Renal pelvis (tissue), 1 donor: ENCODE measurements at regions not wholly inside any gene's neighbourhood (a gene's known extent, or its start where the extent isn't known, plus 50 kb on each side); places are given as distances from the start of the nearest gene placed in this dataset.

Experiments
- DNase-seq: peaks from one replicate; pipeline ENCODE4 v3.0.0-alpha.2; 2013

GRCh38 chr17:79446399-79447009 lies 164.3 kb downstream of the RBFOX3 start:
- peak; percentile 24 for DNase-seq

DNA sequence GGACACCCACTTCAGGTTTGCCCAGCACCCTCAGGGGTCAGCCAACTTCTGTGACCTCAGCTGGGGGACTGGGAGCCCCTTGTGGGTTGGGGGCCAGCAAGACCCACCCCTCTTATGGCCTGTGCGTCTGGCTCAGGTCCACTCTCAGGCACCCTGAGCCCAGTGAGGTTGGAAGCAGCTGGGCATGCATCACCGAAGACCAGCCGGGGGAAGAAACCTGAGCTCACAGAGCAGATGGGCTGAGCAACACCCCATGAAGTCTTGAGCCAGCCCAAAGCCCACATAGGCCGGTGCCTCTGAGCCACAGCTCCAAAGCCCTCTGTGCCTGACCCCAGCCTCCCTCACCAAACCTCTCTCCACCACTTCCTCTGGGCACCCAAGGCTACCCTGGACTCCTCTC lies 166.7 kb downstream of the RBFOX3 start:
- peak; percentile 24 for DNase-seq

GRCh38 chr17:79443026-79443425 lies 167.8 kb downstream of the RBFOX3 start:
- DNase-seq, result no peak

DNA sequence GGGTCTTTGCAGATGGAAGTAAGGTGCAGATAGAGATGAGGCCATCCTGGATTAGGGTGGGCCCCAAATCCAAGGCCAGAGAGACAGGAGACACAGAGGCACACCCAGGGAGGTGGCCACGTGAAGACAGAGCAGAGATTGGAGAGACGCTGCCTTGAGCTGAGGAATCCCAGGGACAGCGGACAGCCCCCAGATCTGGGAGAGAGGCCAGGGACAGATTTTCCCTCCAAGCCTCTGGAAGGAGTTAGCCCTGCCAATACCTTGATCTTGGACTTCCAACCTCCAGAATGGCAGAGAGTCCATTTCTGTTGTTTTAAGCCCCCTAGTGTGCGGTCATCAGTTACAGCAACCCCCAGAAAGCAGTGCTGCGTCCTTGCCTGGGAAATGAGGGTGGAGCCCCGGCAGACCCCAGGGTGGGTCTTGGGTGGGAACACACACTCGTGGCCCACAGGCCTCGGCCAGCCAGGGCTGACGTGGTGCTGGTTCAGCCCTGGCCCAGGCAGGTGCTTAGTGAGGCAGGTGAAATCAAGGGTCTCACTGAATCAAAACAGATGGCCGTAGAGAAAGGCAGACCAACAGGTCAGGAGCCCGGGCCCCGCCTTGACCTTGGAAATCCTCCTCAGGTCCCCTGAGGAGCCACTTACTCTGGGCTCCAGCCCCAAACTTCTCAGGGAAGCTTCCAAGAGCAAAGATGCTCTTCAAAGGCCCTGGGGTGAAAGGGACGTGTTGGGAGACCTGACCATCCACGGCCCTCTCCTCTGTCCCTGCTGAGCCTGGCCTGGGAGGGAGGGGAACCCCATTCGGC lies 169.3 kb downstream of the RBFOX3 start:
- no peak for DNase-seq

DNA sequence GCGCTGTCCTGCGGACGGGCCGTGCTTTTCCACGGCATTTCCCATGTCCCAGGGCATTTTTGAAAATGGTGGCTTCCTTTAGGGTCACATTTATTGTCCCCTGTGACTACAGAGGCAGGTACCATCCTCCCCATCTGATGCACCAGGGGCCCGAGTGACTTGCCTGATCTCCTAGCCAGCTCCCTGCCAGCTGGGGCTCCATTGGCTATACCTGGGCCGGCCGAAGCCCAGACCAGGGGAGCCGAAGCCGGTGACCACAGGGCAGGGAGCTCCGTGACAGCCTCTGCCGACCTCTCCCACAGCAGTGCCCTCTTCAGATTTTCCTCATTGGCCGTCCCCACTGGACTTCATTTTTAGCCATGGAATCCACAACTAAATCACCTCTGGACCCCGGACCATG lies 170.6 kb downstream of the RBFOX3 start:
- no peak for DNase-seq

- no peak for DNase-seq
Measured at GRCh38 chr17:79439493-79439892, 171.4 kb downstream of the RBFOX3 start.

GRCh38 chr17:79438546-79439334 lies 172.1 kb downstream of the RBFOX3 start:
- peak; percentile 21 for DNase-seq

DNA sequence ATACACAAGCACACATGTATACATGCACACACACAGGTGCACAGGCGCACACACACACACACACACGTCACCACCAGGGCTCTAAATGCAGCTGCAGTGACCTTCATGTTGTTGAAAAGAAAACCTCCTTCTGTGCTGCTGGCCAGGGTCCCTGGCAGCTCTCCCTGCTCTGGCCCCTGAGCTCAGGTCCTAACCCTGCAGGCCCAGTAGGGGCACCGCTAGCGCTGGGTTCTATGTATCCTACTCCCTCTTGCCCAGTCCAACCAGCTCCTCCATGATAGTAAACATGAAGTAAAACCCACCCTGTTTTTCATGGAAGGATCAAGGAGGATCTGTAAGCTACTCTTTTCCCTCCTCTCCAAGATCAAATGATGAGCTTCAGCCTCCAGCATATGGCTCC lies 172.8 kb downstream of the RBFOX3 start:
- no peak for DNase-seq

GRCh38 chr17:79437081-79437480 lies 173.8 kb downstream of the RBFOX3 start:
- DNase-seq, result no peak

GRCh38 chr17:79435962-79436361 lies 174.9 kb downstream of the RBFOX3 start:
- DNase-seq, result no peak

DNA sequence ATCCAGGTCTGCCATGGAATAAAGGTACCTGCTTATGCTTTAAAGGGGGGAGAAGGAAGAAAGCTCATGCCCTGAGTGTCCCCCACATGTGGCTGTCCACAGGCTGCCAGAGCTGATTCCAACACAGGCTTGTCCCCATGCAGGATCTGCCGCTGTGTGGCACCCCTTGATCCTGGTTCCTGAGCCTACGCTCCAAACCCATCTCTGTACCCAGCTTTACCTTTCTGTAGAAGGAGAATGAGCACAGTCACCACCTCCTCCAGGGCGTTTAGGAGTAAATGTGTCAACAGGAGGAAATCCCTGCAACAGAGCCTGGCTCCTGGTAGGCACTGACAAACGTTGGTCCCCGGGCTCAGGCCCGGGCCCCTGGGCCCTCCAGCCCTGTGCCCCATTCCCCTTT lies 175.6 kb downstream of the RBFOX3 start:
- DNase-seq, result no peak

- no peak for DNase-seq
Measured at GRCh38 chr17:79434215-79434614, 176.6 kb downstream of the RBFOX3 start.

DNA sequence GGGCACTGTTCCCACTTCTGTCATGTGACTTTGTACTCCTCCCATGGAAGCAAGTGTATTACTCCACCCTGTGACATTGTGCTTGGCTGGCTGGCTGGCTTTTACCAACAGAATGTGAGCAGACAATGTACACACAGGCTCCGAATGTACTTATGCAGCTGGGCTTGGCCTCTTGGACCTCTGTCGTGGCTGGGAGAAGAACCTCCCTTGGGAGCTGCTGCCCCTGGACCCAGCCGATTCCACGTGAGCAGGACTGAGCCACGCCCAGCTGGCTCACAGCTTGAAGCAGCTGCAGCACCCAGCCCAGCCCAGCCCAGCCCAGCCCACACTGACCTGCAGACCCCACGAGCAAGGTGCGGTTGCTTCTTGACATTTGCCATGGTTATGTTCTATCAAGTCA lies 177.5 kb downstream of the RBFOX3 start:
- DNase-seq, result no peak

- DNase-seq, result no peak
Measured at GRCh38 chr17:79431175-79431574, 179.7 kb downstream of the RBFOX3 start.

DNA sequence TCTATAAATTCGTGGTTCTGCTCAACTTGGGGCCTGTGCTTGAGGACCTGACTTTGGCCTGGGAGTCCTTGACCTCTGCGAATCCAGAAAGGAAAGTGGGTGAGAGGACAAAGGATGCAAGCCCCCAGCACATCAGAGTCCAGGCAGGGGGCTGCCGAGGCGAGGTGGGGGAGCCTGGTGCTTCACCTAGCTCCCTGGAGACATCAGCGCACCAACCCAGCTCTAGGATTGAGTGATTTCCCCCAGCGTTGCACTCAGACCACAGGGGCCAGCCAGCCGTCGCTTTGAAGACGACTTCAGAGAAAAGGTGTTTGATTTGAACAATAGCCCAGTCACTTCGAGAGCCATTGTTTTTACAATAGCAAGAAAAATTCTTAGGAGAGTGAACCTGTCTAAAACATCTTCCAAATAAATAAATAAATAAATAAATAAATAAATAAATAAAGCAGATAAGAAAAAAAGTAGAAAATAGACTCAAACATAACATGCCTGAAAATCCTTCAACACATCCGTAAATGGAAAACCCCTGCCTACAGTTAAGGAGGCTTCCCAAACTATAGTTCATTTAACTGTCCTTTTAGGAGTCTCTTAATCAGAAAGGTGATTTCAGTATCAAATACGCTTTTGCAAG lies 180.9 kb downstream of the RBFOX3 start:
- DNase-seq, result no peak

DNA sequence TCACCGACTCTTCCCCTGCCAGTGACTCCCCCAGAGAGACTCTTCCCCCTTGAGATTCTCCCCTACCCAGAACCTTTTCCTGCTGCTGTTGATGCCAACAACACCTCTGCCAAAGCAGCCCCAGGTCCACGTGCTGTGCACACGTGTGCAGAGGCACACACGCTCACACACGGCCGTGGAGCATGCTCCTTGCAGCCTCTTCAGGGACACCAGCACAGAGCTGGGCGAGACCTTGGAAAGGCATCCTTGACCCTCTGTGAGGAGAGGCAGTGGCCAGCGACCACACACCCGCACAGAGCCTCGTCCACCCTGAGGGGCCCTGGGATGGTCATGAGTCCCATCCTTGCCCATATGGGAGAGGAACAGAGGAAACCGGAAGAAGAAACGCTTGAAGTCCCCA lies 181.9 kb downstream of the RBFOX3 start:
- no peak for DNase-seq

- DNase-seq, result no peak
Measured at GRCh38 chr17:79427621-79428539, 183.0 kb downstream of the RBFOX3 start.

DNA sequence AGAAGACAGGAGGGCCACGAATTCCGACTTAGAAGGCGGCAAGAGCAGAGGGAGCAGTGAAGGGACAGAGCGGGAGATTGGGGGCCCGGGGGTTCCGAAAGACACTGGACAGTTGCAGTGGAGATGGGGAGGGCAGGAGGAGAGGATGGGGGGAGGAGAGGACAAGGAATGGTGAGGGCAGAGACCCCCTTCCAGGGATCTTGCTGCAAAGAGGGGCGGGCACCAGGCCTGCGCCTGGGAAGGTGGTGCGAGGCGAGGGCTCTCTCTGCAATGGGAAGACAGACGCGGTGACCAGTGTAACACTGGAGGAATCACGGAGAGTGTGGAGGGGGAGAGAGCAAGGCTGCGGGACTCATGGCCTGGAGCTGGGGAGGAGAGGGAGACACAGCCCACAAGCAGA lies 185.2 kb downstream of the RBFOX3 start:
- no peak for DNase-seq

DNA sequence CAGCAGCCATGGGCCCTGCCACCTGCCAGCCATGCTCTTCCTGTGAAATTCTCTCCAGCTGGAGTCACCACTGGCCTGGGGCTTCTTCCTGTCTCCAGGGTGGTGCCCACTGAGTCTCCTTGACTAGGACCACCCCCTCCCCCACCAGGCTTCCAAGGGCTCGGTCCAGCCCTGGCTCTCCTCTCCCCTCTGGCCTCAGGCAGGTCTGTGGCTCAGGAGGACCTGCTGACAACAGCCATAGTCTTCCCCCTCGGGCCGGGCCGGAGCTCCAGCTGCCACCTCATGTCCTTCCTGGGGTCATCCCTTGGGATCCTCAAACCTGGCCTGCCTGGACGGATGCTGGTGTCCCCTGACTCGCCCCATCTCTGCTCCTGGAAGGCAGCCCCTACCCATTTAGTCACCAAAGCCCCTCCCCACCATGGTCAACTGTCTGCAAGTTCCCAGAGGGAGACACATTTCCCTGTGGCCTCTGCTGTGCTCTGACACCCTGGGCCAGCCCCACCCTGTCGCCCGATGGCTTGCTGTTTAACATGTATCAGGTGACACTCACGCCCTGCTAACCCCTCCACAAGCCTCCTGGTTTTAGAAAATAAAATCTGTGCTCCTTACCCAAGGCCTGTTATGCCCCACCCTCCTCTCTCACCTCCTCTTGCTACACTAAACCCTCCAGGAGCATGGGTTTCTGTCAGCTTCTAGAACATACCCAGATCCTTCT lies 186.2 kb downstream of the RBFOX3 start:
- no peak for DNase-seq

GRCh38 chr17:79423811-79424465 lies 186.9 kb downstream of the RBFOX3 start:
- no peak for DNase-seq
